GM21367 (cell line): ENCODE measurements at regions not wholly inside any gene's neighbourhood (a gene's known extent, or its start where the extent isn't known, plus 50 kb on each side); places are given as distances from the start of the nearest gene placed in this dataset.

Source experiments
- ATAC-seq: cut with Tn5 transposase; IDR thresholded peaks from one replicate; pipeline ENCODE4 v1.9.1; 2021; ENCODE audit not compliant: unreplicated experiment

DNA sequence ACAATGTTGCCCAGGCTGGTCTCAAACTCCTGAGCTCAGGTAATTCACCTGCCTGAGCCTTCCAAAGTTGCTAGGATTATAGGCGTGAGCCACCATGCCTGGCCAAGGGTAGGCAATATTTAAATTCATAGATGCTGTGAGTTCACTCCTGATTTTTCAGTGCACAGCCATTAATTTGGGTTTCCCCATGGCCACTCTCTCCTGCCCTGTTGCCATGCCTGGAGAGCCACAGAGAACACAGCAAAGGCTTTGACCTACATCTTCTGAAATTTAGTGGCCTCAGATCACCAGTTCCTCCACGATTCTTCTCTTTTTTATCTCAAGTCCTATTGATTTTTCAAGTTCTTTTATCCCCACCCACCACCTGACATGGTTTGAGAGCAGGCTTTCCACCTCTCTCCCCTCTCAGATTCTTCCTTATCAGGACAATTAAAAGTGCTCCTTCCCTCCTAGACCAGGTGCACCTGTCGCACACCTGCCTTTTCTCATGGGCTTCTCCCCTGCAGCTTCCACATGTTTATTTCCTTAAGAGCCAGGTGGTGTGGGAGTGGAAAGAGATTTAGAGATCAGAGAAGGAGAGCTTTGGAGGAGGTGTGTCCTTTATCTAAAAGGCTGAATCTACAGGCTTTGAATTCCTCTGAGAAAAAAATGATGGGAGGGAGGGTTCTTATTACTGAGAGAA is 123.8 kb downstream of the ADRA2A start:
- no peak for ATAC-seq

DNA sequence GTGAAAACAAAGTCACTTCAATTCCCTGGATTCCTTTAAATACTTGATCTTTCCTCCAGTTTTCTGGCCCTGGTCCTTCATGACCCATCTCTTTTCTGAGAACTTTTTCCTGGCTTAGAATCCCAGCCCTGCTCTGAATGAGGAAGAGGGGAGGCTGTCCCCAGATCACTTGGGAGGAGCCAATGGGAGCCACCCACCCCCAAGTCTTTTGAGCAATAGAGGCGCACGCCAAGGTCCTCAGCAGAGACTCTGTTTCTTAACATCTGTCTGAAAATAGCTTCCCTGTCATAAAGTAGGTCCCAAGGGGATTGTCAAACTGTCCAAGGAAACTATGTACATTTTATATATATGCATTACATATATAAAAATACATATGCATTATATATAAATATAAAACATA is 126.8 kb downstream of the ADRA2A start:
- ATAC-seq, result no peak

DNA sequence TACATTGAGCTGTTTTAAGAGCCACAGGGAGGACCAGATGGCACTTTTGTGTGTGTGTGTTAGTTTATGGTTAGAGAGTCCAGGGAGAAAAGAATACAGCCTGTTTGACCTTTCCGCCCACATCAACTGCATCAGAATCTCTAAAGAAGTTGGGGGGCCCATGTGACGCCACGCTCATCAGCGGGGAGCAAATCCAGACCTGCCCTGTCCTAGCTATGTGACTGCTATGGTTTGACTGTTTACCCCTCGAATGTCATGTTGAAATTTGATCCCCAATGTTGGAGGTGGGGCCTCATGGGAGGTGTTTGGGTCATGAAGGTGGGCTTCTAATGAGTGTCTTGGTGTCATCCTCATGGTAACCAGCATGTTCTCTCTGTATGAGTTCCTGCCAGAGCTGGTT is 128.0 kb downstream of the ADRA2A start:
- ATAC-seq, result no peak

DNA sequence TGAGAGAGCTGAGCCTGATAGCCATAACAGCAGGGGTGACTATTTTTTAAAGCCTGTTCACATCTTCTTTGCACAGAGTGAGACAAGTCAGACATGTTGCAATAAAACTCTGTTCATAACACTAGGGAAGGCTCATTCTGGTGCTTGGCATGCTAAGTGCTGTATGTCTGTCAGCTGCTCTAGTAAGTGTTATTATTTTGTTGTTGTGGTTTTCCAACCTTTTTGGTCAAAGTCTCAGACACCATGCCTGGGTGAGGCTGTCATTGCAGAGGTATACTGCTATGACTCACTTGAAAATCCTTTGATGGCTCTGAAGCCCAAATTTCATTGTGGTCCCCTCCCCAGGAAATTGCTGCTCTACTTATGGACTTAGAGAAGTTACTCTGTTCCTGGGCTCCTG is 129.7 kb downstream of the ADRA2A start:
- ATAC-seq, result no peak

DNA sequence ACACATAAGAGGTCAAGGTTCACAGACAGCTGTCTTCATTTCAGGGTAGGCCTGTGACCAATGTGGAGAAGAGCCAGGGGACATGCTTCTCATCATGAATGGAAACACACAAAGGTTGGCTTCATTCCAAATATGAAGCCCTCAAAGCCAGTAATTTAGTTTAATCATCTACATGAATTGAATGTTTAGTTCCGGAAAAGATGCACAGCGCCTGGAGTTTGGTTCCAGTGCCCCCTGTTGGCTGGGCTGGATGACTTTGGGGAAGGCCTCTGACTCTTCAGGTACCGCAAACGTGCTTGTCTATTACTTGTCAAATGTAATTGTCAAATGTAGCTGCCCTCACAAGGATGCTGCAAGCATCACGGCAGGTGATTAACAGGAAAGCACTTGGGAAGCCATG is 130.7 kb downstream of the ADRA2A start:
- no peak for ATAC-seq

DNA sequence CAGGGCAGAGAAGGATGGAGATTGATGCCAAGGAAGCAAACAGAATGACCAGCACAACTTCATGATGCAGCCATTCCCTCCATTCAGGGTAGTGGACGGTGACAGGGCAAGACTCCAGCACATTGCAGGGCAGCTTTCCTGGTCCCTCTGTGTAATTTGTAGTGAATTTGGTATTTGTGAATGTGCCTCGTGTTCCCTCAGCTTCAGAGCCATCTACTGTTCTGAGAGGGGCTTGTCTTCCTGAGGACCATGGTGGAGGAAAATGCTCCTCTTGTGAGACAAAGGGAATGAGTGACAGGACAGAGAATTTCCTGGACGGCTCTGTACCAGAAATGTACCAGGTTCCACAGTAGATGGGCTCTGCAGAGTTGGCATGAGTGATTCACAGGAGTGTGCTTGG is 132.1 kb downstream of the ADRA2A start:
- no peak for ATAC-seq

DNA sequence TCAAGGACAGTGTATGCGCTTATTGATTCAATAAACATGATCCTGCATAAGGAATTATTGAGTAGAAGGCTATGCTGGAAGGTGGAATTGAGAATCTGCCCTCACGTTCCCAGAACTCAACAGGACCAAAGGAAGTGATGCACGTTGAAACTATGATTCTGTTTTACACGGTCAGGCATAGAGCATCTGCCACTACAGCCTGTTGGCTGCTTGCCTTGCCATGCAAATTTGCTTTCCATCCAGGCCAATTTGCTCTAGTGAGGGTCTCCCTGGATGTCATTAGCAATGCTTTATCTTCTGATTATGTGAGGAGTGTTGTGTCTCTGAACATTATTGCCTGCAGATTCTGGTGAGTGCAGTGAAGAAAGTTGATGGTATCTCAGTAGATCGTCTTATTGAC is 132.9 kb downstream of the ADRA2A start:
- no peak for ATAC-seq

DNA sequence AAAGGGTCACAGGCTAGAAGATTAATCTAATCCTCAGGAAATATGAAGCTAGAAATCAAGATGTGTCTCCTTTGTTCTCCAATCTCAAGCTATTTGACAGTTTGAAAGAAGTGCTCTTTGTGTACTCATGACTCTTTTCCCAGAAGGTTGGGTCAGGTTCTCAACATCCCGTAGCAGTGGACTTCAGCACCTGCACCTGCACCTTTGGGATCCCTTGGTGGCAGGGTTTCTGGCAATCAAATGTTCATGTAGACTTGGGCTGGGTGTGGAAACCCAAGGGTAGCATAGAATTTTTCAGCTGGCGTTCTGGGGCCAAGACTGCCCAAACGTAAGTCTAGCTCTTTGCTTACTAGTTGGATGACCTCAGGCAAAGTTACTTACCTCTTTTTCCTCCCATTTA is 134.4 kb downstream of the ADRA2A start:
- no peak for ATAC-seq

DNA sequence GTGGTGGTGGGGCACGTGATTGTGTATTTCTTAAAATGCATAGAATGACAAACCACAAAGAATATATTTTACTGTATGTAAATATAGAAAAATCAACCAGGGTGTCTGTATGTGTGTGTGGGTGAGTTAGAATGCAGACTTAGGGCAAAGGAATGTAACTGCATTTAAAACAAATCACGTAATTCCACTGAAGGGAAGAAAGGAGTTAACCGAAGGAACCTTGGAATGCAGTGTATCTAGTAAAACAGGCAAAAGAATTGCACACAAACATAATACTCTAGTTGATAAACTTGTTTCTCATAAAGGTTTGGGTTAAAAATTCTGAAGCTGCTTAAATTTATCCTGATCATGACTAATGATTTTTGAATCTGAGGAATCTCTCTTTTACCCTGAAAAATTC is 134.9 kb downstream of the ADRA2A start:
- no peak for ATAC-seq

DNA sequence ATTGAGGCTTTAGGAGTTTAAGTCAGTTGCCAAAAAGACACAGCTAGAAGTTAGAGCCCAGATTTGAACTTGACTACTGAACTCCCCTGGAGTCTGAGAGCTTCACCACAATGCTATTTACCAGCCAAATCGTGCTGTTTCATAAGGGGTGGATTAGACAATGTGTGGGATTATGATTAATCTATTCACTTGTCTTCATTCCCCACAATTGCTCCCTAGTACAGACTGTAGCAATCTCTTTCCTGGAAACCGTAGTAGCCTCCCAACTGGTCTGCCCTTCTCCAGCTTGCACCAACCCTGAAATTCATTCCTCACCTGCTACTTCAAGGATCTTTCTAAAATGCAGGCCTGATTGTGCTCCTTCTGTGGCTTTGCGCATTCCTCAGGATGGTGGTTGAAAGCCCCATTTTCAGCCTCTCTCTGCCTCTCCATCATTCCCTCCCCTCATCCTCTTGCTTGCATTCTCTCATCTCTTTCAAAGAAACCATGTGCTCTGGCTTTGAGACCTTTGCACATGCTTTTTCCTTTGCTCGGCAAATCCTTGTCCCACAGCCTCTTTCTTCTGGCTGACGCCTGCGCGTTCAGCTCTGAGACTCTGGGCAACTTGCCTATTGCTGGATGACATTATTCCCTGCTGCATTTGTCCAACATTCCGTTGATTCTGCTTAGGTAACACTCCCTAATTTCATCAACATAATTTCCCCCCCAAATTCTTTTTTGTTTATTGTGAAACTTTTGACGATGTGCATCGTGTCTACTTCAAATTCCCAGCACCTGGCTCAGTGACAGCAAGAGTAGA is 145.1 kb downstream of the ADRA2A start:
- ATAC-seq, result no peak

DNA sequence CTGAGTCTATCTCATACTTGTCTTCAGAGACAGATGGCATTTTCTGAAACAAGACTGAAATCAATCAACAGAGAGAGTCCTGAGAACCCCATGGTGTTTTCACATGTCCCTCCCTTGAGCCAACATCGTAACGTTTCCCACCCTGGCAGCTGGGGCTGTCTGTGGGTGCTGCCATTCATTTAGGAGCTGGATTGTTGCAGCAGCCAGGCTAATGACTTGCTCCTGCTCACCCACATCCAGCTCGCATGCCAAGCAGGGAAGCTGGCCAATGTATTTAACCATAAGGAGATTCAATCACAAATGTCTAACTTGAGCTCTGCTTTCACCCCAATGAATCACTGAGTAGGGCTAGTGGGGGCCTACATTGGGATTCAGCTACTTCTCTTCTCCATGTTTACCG is 146.1 kb downstream of the ADRA2A start:
- no peak for ATAC-seq

DNA sequence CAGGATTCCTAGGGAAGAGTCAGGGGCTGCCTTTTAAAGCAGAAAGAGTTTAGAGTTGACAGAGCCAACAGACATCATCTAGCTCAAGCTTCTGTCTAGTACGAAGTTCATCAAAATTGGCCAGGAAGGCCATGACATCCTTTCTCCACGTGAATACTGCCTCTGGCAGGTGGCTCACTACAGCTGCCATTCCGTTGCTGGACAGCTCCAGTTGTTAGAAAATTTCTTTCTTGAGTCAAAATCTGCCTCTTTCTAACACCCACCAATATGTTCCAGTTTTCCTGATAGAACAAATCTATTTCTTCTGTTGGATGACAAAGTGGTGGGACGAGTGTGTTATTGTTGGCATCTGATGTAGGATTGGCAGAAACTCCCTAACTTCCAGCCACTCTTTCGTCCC is 154.9 kb downstream of the ADRA2A start:
- no peak for ATAC-seq

DNA sequence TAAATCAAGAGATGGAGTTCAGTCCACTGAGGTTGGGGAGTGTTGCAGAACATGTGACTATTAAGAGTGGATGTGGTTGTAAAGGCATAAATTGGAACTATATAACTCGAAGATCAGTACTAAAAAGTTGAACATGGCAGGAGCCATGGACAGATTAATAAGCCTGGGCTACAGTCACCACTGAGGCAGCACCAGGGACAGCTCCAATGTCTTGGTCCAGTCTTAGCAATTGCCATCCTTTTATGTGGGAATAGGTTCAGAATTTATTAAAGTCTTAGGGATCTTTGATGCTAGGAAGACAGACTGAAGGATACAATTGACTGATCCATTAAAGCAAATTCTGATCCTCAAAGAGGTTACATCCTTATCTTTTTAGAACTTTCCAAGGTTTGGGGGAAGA is 156.6 kb downstream of the ADRA2A start:
- no peak for ATAC-seq

DNA sequence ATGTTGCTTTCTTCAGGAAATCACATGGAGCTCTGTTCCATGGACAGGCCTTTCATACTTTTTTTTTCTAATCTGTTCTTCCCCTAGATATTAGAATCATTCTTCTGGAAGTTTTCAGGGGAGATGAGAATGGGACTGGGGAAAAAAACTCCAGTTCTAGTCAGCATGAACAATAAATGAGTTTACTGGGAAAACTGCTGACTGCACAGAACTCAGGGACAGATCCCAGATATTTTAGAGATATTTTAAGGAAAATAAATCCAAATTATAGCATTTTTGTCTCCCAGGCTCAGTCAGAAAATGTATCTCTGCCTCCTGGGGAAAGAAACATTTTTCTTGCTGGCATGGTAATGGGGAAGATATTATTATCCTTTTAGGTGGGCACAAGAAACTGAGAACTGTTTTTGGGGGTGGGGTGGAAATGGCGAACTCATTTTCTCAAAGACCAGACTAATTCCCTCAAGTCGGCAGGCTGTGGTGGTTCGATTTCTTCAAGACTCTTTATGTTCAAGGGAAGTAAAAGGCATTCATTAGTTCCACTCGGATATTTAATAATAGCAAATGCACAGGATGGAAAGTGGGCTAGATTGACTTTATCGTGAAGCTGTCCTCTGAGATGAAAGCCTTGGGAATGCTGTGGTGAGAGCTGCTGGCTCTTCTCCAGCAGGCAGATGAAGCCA is 157.5 kb downstream of the ADRA2A start:
- ATAC-seq, result no peak

DNA sequence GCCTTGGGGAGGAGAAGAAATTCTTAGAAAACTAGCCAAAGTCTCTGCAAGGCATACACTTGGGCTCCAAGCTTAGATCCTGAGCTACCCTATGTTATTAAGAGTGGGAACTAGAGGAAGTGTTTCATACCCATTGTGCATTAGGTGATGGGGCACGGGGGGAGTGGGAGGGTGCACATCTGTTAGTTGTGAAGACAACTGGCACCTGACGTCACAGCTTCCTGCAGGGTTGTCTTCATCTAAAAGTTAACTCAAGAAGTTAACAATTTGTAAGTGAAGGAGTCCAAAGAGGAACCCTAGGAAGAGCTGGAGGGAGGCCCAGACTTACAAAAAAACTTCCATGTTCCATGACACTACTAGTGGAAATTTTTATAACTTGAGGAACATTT is 158.1 kb downstream of the ADRA2A start:
- ATAC-seq, result no peak

DNA sequence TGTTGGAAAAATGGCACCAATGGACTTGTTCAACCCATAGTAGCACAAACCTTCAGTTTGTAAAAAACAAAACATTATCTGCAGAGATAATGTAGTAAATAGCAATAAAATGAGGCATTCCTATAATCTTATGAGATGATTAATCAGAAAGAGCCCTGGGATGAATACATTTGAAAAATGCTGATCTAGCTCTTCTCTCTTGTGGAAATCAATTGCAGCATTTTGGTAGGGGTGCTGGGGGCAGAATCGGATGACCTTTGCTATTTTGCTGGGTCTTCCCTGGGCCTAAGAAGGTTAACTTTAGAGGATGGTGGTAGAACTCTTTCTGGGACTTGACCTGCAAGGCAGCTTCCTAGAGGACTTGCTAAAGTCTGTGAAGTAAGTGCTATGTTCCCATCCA is 163.5 kb downstream of the ADRA2A start:
- no peak for ATAC-seq

DNA sequence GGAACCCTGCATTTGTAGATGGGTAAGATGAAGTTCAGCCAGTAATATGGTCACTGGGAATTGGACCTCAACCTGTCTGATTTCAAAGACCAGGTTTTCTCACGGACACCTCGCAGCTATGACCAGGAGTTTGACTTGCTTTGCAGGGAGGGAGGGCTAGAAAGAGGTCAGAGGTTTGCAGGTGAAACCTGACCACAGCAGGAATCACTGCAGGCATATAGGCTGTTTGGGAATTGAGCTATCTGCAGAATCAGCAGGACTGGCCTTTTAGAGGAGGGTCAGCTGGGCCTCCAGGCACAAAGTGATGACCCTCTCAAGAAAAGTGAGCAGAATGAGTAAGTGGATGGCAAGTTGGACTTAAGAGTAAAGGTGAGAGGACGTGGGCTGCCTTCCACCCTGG is 166.3 kb downstream of the ADRA2A start:
- ATAC-seq, result no peak

DNA sequence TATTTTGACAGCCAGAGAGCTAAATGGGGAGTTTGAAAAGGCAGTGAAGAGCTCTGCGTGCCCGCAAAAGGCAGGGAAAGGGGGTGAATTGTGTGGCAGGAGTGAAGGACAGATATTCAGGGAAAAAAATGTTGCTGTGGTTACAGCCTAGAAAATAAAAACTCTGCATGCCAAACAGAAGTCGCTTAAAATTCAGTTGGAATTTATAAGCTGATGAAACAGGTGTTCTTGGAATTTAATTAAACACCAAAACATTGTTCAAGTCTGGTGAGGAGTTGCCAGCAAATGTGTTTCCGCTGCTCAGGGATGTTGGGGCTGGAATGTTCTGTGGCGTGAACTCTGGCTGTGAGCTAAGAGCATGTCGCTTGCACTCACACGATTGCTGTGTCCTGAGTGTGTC is 169.3 kb downstream of the ADRA2A start:
- no peak for ATAC-seq

DNA sequence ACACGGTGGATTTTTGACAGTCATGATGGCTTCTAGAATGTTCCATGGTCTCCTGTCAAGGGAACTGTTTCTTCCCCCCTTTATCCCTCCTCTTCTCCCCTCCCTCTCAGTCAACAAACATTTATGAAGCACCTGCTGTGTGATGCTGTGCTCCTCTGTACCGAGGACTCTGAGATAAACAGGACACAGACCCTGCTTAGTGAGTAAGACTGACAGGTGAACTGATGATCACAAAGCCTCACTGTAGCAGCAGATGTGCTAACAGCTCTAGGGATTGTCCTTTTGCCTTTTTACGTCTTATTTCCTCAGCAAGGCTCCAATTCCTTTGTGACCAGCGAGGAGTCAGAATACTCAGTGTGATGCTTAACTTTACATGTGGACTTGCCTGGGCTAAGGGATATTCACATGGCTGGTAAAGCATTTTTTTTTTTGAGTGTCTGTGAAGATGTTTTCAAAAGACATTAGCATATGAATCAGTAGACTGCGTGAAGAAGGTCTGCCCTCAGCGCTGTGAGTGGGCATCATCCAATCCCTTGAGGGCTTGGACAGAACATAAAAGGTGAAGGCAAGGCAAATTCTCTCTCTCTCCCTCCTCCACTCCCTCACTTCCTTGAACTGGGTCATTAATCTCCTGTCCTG is 170.1 kb downstream of the ADRA2A start:
- no peak for ATAC-seq

DNA sequence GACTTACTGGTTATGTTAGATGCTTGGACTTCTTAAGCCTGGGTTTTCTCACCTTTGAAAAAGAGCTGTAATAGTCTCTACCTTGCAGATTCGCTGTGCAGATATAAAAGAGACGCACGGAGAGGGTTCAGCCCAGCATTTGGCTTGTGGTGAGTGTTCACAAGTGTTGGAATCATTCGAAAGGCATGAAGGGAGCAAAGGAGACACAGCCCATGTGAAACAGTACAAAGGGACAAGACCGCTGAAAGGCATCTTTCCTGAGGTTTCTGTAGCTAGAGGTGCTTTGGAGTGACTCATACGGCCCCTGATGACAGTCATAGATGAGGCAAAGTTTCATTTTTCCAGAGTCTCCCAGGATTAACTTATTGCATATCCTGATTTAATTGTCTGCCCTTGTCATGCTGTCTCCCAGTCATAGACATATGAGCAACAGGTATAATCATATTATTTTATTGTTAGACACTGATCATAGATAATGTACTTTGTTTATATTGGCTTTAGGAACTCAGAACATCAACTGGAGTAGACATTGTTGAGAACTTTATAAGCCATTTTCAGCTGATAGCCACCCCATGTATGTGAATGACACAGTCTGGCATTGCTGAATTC is 171.1 kb downstream of the ADRA2A start:
- no peak for ATAC-seq

DNA sequence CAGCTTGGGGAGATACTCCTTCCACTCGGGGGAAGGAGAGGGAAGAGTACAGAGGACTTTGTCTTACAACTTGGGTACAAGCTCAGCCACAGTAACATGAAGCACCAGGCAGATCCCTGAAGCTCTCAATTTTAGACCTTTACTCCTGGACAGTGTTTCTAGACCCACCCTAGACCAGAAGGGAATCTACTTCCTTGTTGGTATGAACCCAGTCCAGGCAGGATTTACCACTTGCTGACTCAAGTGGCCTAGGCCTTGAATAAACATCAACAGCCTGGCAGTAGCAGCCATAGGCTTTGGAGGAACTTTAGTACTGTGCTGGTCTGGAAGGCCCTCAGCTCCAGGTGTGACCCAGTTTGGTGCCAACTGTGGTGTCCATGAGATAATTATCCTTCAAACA is 173.1 kb downstream of the ADRA2A start:
- ATAC-seq, result no peak
